Upper lobe of left lung (tissue), 6 donors: ENCODE measurements at regions not wholly inside any gene's neighbourhood (a gene's known extent, or its start where the extent isn't known, plus 50 kb on each side); places are given as distances from the start of the nearest gene placed in this dataset.

Experiments
- ATAC-seq, 2 donors: fragments of 200-7000 bp; cut with Tn5 transposase; one replicate each; pipeline ENCODE4 v1.9.1; 2022; ENCODE audit warnings: mild to moderate bottlenecking in 2 of 2, moderate library complexity in 2 of 2; ENCODE audit not compliant: low FRiP score in 2 of 2
- DNase-seq, 2 donors: peaks; one replicate each; pipeline ENCODE4 v3.0.0-alpha.2; 2019 to 2020
- H3K27ac ChIP-seq, 4 donors: fragments of 200-600 bp; sonication (generic); one replicate each; pipeline ENCODE4 v1.5.1; 2016 to 2019
- H3K27me3 ChIP-seq, 4 donors: fragments of 200-600 bp; sonication (generic); one replicate each; pipeline ENCODE4 v1.5.1; 2017 to 2019
- H3K36me3 ChIP-seq, 4 donors: fragments of 200-600 bp; sonication (generic); one replicate each; pipeline ENCODE4 v1.5.1; 2016 to 2019
- H3K4me1 ChIP-seq, 4 donors: fragments of 200-600 bp; sonication (generic); one replicate each; pipeline ENCODE4 v1.5.1; 2018 to 2019
- H3K4me3 ChIP-seq, 4 donors: fragments of 200-600 bp; sonication (generic); one replicate each; pipeline ENCODE4 v1.5.1; 2017 to 2019; ENCODE audit warnings: mild to moderate bottlenecking in 2 of 4, moderate library complexity in 1 of 4
- H3K9me3 ChIP-seq, 4 donors: fragments of 200-600 bp; sonication (generic); one replicate each; pipeline ENCODE4 v1.5.1; 2018 to 2019
- CTCF ChIP-seq, 6 experiments: fragments of 450-650 bp in 4 of 6; fragments of 200-600 bp in 2 of 6; sonication (generic) in 2 of 6; IDR thresholded peaks; one replicate each; pipeline ENCODE4 v1.5.1; 2016 to 2019; ENCODE audit warnings: antibody characterized with exemption in 6 of 6
- EP300 ChIP-seq, 4 donors: sonication (generic); formaldehyde crosslinking; IDR thresholded peaks; one replicate each; pipeline ENCODE4 v1.5.1; 2017; ENCODE audit warnings: antibody characterized with exemption in 4 of 4, control low read depth in 2 of 4
- POLR2A ChIP-seq, 4 donors: fragments of 450-650 bp; IDR thresholded peaks; one replicate each; pipeline ENCODE4 v1.5.1; 2016 to 2017; ENCODE audit warnings: antibody characterized with exemption in 4 of 4, mild to moderate bottlenecking in 2 of 4
- POLR2AphosphoS5 ChIP-seq, 2 donors: sonication (generic); formaldehyde crosslinking; IDR thresholded peaks; one replicate each; pipeline ENCODE4 v1.5.1; 2017; ENCODE audit warnings: antibody characterized with exemption in 2 of 2
- WGBS, 2 donors: methylation state at CpG; one replicate each; pipeline ENCODE4 v1.1.5; 2017 to 2018; 5-methylcytosine and 5-hydroxymethylcytosine counted together
- donor health status: DM: no; HTN: no; CAD: no; lungs with moderate emphysema.
- donor health status: DM: no; HTN: yes; CAD: no; lungs with severe emphysema.

- Histone ChIP-seq H3K27me3 (no peaks in the 10 kb centered on the region), H3K4me3 (no peak overlapping the region), H3K36me3 (no peaks in the 10 kb centered on the region), H3K4me1 (no peaks in the 10 kb centered on the region), H3K27ac (no peak overlapping the region), H3K9me3 (no peaks in the 10 kb centered on the region)
- TF ChIP-seq CTCF (IDR thresholded peaks at IDR 0.05) (no peak), EP300 (IDR thresholded peaks at IDR 0.05) (no peak), POLR2A (IDR thresholded peaks at IDR 0.05) (no peak), POLR2AphosphoS5 (IDR thresholded peaks at IDR 0.05) (no peak)
- no peak for ATAC-seq
- 87% methylated on average over 9 to 10 of the region's 10 CpGs for WGBS, 2 donors
- peak in 1 of 2 donors; percentile 30 for DNase-seq
These were observed 78.9 kb upstream of the CCND2 start for GRCh38 chr12:4194668-4195067.

GRCh38 chr12:4193821-4194220 lies 79.7 kb upstream of the CCND2 start:
- DNase-seq: no peak
- WGBS, 2 donors: 42 to 53% methylated on average over 8 of the region's 8 CpGs
- H3K4me3 ChIP-seq: no peak overlapping the region
- H3K27ac ChIP-seq: no peak overlapping the region
- no peaks in the 10 kb centered on the region for H3K9me3 ChIP-seq
- TF ChIP-seq POLR2A (IDR thresholded peaks at IDR 0.05): no peak
- no peak for TF ChIP-seq POLR2AphosphoS5 (IDR thresholded peaks at IDR 0.05)
- TF ChIP-seq CTCF (IDR thresholded peaks at IDR 0.05): no peak
- TF ChIP-seq EP300 (IDR thresholded peaks at IDR 0.05): no peak
- H3K36me3 ChIP-seq: no peaks in the 10 kb centered on the region
- no peaks in the 10 kb centered on the region for H3K4me1 ChIP-seq
- no peak for ATAC-seq
- H3K27me3 ChIP-seq: no peaks in the 10 kb centered on the region

- H3K36me3 ChIP-seq: no peaks in the 10 kb centered on the region
- no peaks in the 10 kb centered on the region for H3K4me1 ChIP-seq
- no peak for ATAC-seq
- no peak overlapping the region for H3K27ac ChIP-seq
- 85 to 100% methylated on average over 2 of the region's 2 CpGs for WGBS, 2 donors
- TF ChIP-seq EP300 (IDR thresholded peaks at IDR 0.05) (no peak), POLR2AphosphoS5 (IDR thresholded peaks at IDR 0.05) (no peak), CTCF (IDR thresholded peaks at IDR 0.05) (no peak), POLR2A (IDR thresholded peaks at IDR 0.05) (no peak)
- no peaks in the 10 kb centered on the region for H3K27me3 ChIP-seq
- no peaks in the 10 kb centered on the region for H3K9me3 ChIP-seq
- H3K4me3 ChIP-seq: no peak overlapping the region
- no peak for DNase-seq
These were observed 81.9 kb upstream of the CCND2 start for GRCh38 chr12:4191642-4192041.

GRCh38 chr12:4191149-4191548 lies 82.4 kb upstream of the CCND2 start:
- no peaks in the 10 kb centered on the region for H3K4me1 ChIP-seq
- no peak overlapping the region for H3K27ac ChIP-seq
- DNase-seq (no peak), ATAC-seq (no peak)
- 89% methylated on average over 3 of the region's 3 CpGs for WGBS, 2 donors
- no peaks in the 10 kb centered on the region for H3K36me3 ChIP-seq
- H3K4me3 ChIP-seq: no peak overlapping the region
- no peaks in the 10 kb centered on the region for H3K27me3 ChIP-seq
- H3K9me3 ChIP-seq: no peaks in the 10 kb centered on the region
- TF ChIP-seq CTCF (IDR thresholded peaks at IDR 0.05) (no peak), POLR2A (IDR thresholded peaks at IDR 0.05) (no peak), EP300 (IDR thresholded peaks at IDR 0.05) (no peak), POLR2AphosphoS5 (IDR thresholded peaks at IDR 0.05) (no peak)

GRCh38 chr12:4190366-4191063 lies 83.0 kb upstream of the CCND2 start:
- WGBS, 2 donors: 70 to 83% methylated on average over 5 of the region's 5 CpGs
- H3K4me1 ChIP-seq: no peaks in the 10 kb centered on the region
- no peaks in the 10 kb centered on the region for H3K27me3 ChIP-seq
- no peaks in the 10 kb centered on the region for H3K36me3 ChIP-seq
- DNase-seq: no peak
- H3K27ac ChIP-seq: no peak overlapping the region
- no peak overlapping the region for H3K4me3 ChIP-seq
- no peak for TF ChIP-seq EP300 (IDR thresholded peaks at IDR 0.05)
- no peak for TF ChIP-seq POLR2A (IDR thresholded peaks at IDR 0.05)
- no peak for TF ChIP-seq POLR2AphosphoS5 (IDR thresholded peaks at IDR 0.05)
- TF ChIP-seq CTCF (IDR thresholded peaks at IDR 0.05): no peak
- no peak for ATAC-seq
- H3K9me3 ChIP-seq: no peaks in the 10 kb centered on the region
